Spinal cord (tissue), 9 donors: ENCODE measurements at regions not wholly inside any gene's neighbourhood (a gene's known extent, or its start where the extent isn't known, plus 50 kb on each side); places are given as distances from the start of the nearest gene placed in this dataset.
"Not testable (repeated sequence)": the region's sequence is repeated elsewhere in the genome, so short reads cannot be mapped to it uniquely, and the experiment has no call there.

Experiments used
- DNase-seq, 6 donors: peaks; one replicate each; pipeline versions ENCODE4 v3.0.0 to v3.0.0-alpha.2; 2013 to 2015; ENCODE audit warnings: low spot score in 6 of 6, low read depth in 4 of 6
- H3K27ac ChIP-seq: one replicate; pipeline ENCODE4 v1.5.1; 2013; ENCODE audit warnings: low read depth, low read length, control low read depth
- H3K27me3 ChIP-seq: one replicate; pipeline ENCODE4 v1.6.1; 2013; ENCODE audit warnings: low read length; ENCODE audit not compliant: control insufficient read depth, insufficient read depth
- H3K36me3 ChIP-seq: one replicate; pipeline ENCODE4 v1.6.1; 2013; ENCODE audit warnings: low read length; ENCODE audit not compliant: control insufficient read depth, insufficient read depth
- H3K4me1 ChIP-seq: one replicate; pipeline ENCODE4 v1.6.1; 2013; ENCODE audit warnings: low read length; ENCODE audit not compliant: control insufficient read depth, insufficient read depth
- H3K4me3 ChIP-seq: one replicate; pipeline ENCODE4 v1.5.1; 2013; ENCODE audit warnings: low read depth, low read length, control low read depth
- H3K9me3 ChIP-seq: one replicate; pipeline ENCODE4 v1.6.1; 2013; ENCODE audit warnings: low read length; ENCODE audit not compliant: control insufficient read depth, insufficient read depth
- WGBS: methylation state at CpG from one replicate; pipeline ENCODE4 v1.1.5; 2013; ENCODE audit warnings: missing lambda C conversion rate; ENCODE audit not compliant: insufficient coverage; 5-methylcytosine and 5-hydroxymethylcytosine counted together
- donor health status: healthy.

GRCh38 chr2:21194147-21194546, 70.4 kb downstream of the TDRD15 start:
- Histone ChIP-seq H3K27me3 (no peaks in the 10 kb centered on the region), H3K36me3 (no peaks in the 10 kb centered on the region), H3K27ac (no peak overlapping the region), H3K4me1 (no peaks in the 10 kb centered on the region), H3K9me3 (no peaks in the 10 kb centered on the region), H3K4me3 (no peak overlapping the region)
- WGBS, result no CpG with 5 or more reads among the region's 2 CpGs
- no peak for DNase-seq

DNA sequence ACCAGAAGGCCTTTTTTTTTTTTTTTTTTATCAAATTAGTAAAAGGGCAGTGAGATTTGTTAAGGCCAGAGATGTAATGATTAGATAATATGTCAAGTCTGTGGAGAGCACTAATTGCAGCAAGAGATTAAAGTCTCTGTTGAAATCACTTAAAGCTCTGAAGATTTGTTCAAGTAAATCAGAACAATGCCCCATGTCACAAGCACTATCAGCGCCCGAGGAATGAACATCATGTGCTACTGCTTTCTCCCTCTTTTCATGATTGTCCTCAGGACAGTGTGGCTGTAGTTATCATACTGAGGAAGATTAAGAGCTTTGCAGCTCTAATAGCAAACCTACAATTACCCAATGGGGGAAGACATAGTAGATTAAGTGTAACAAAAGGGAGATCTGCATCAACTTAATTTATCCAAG, 71.1 kb downstream of the TDRD15 start:
- Histone ChIP-seq H3K4me3 (no peak overlapping the region), H3K36me3 (no peaks in the 10 kb centered on the region), H3K27ac (no peak overlapping the region), H3K4me1 (no peaks in the 10 kb centered on the region), H3K27me3 (no peaks in the 10 kb centered on the region), H3K9me3 (no peaks in the 10 kb centered on the region)
- WGBS, result no CpG with 5 or more reads among the region's 2 CpGs
- peak in 2 of 6 donors; percentile 24 to 41 for DNase-seq

DNA sequence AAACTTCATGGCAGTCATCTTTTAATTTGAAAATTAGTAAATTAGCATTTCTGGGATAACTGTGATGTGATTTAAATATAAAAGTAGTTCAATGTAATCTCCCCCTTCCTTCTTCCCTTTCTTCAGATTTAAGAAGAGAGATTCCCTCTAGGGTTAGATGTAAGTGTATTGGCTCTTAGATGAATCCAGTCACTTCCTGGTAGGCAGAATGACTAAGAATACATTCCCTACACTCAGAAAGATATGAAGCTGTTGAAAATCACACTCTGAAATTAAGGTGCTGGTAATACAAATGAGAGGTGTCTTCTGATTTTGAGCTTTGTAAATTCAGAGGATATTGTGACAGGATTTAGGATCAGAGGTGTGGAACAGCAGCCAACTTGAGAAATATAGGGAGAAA, 71.6 kb downstream of the TDRD15 start:
- H3K27ac ChIP-seq, result no peak overlapping the region
- H3K4me1 ChIP-seq, result no peaks in the 10 kb centered on the region
- DNase-seq, result no peak

GRCh38 chr2:21198637-21199036, 74.9 kb downstream of the TDRD15 start:
- DNase-seq, result no peak
- no peaks in the 10 kb centered on the region for H3K4me1 ChIP-seq
- 68% methylated on average over 3 of the region's 5 CpGs for WGBS
- H3K4me3 ChIP-seq, result no peak overlapping the region
- no peak overlapping the region for H3K27ac ChIP-seq
- H3K9me3 ChIP-seq, result no peaks in the 10 kb centered on the region
- H3K27me3 ChIP-seq, result no peaks in the 10 kb centered on the region
- no peaks in the 10 kb centered on the region for H3K36me3 ChIP-seq

More for the DNA sequence above, 71.6 kb downstream of the TDRD15 start:
- Histone ChIP-seq H3K36me3 (no peaks in the 10 kb centered on the region), H3K4me3 (no peak overlapping the region), H3K27me3 (no peaks in the 10 kb centered on the region), H3K9me3 (no peaks in the 10 kb centered on the region)

DNA sequence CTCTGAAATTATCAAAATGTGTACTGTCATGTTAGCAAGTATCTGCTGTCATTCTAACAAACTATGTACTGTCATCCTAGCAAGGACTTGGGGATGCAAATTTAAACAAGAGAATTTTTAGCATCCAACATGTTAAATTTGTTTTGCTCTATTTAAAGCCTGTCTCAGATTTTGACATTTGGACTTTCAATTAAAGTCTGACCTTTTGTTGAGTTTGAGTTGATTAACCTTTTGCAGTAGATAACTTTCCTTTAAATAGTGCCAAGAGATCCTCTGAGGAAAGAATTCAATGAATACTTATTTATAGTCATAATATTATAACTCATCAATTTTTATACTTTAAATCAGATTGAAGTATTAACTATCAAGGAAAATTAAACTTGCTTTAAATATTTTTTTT, 80.2 kb downstream of the TDRD15 start:
- no peaks in the 10 kb centered on the region for H3K9me3 ChIP-seq
- H3K27me3 ChIP-seq, result no peaks in the 10 kb centered on the region
- no peak overlapping the region for H3K4me3 ChIP-seq
- no peaks in the 10 kb centered on the region for H3K36me3 ChIP-seq
- no peak overlapping the region for H3K27ac ChIP-seq
- no peaks in the 10 kb centered on the region for H3K4me1 ChIP-seq
- no peak for DNase-seq

DNA sequence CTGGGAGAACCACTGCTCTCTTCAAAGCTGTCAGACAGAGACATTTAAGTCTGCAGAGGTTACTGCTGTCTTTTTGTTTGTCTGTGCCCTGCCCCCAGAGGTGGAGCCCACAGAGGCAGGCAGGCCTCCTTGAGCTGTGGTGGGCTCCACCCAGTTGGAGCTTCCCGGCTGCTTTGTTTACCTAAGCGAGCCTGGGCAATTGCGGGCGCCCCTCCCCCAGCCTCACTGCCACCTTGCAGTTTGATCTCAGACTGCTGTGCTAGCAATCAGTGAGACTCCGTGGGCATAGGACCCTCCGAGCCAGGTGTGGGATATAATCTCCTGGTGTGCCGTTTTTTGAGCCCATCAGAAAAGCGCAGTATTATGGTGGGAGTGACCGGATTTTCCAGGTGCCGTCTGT, 90.3 kb downstream of the TDRD15 start:
- 96% methylated on average over 6 of the region's 10 CpGs for WGBS
- not testable (repeated sequence) for H3K27me3 ChIP-seq, H3K36me3 ChIP-seq, H3K27ac ChIP-seq, H3K9me3 ChIP-seq, H3K4me1 ChIP-seq, H3K4me3 ChIP-seq, DNase-seq

- H3K36me3 ChIP-seq, result no peaks in the 10 kb centered on the region
- no peak overlapping the region for H3K4me3 ChIP-seq
- H3K27me3 ChIP-seq, result no peaks in the 10 kb centered on the region
- DNase-seq, result no peak
- H3K4me1 ChIP-seq, result no peaks in the 10 kb centered on the region
- H3K9me3 ChIP-seq, result no peaks in the 10 kb centered on the region
- H3K27ac ChIP-seq, result no peak overlapping the region
Measured at GRCh38 chr2:21217442-21217841, 93.7 kb downstream of the TDRD15 start.

GRCh38 chr2:21220930-21221329, 97.2 kb downstream of the TDRD15 start:
- no peak for DNase-seq
- Histone ChIP-seq H3K4me3 (no peak overlapping the region), H3K9me3 (no peaks in the 10 kb centered on the region), H3K27me3 (no peaks in the 10 kb centered on the region), H3K4me1 (no peaks in the 10 kb centered on the region), H3K27ac (no peak overlapping the region), H3K36me3 (no peaks in the 10 kb centered on the region)
- no CpG with 5 or more reads among the region's 1 CpG for WGBS

GRCh38 chr2:21223618-21224017, 99.8 kb downstream of the TDRD15 start:
- H3K36me3 ChIP-seq, result no peaks in the 10 kb centered on the region
- H3K27ac ChIP-seq, result no peak overlapping the region
- no peaks in the 10 kb centered on the region for H3K9me3 ChIP-seq
- H3K4me3 ChIP-seq, result no peak overlapping the region
- DNase-seq, result peak in 1 of 6 donors; percentile 21
- no peaks in the 10 kb centered on the region for H3K27me3 ChIP-seq
- no peaks in the 10 kb centered on the region for H3K4me1 ChIP-seq
- 61% methylated on average over 3 of the region's 5 CpGs for WGBS

GRCh38 chr2:21228041-21228895, 104.5 kb downstream of the TDRD15 start:
- Histone ChIP-seq H3K27ac (no peak overlapping the region), H3K4me1 (no peaks in the 10 kb centered on the region), H3K9me3 (no peaks in the 10 kb centered on the region), H3K36me3 (no peaks in the 10 kb centered on the region), H3K4me3 (no peak overlapping the region), H3K27me3 (no peaks in the 10 kb centered on the region)
- WGBS, result 62% methylated on average over 4 of the region's 10 CpGs
- no peak for DNase-seq
